Astrocyte (in vitro differentiated cells and primary cell): ENCODE measurements at regions not wholly inside any gene's neighbourhood (a gene's known extent, or its start where the extent isn't known, plus 50 kb on each side); places are given as distances from the start of the nearest gene placed in this dataset.
A peak's percentile ranks its signal among the peaks of the same experiment; 100 is the strongest.

Source experiments
- DNase-seq: peaks from one replicate; pipeline ENCODE4 v3.0.0-alpha.2; 2010; ENCODE audit warnings: low read depth
- FAIRE-seq: peaks from 2 replicates; lab custom pipeline; 2011; peaks lifted over from hg19 to GRCh38; lab: Jason Lieb, UNC
- H2AFZ ChIP-seq: 2 replicates; pipeline ENCODE4 v1.6.0; 2012; ENCODE audit warnings: low read depth, low read length, inconsistent platforms
- H3K27ac ChIP-seq: 2 replicates; pipeline ENCODE4 v1.5.1; 2011; ENCODE audit warnings: low read depth, low read length, inconsistent platforms
- H3K27me3 ChIP-seq: 2 replicates; pipeline ENCODE4 v1.6.0; 2011; ENCODE audit warnings: low read length, inconsistent platforms; ENCODE audit not compliant: insufficient read depth
- H3K36me3 ChIP-seq: 2 replicates; pipeline ENCODE4 v1.5.1; 2011; ENCODE audit warnings: low read length, inconsistent platforms; ENCODE audit not compliant: insufficient read depth
- H3K4me1 ChIP-seq: 2 replicates; pipeline ENCODE4 v1.5.1; 2011; ENCODE audit warnings: low read length, inconsistent platforms; ENCODE audit not compliant: insufficient read depth
- H3K4me2 ChIP-seq: 2 replicates; pipeline ENCODE4 v1.6.0; 2012; ENCODE audit warnings: low read length, inconsistent platforms
- H3K4me3 ChIP-seq: 2 replicates; pipeline ENCODE4 v1.5.1; 2011; ENCODE audit warnings: low read depth, mild to moderate bottlenecking, low read length, inconsistent platforms; ENCODE audit not compliant: insufficient read depth
- H3K79me2 ChIP-seq: 2 replicates; pipeline ENCODE4 v1.6.0; 2012; ENCODE audit warnings: mild to moderate bottlenecking, low read length, inconsistent platforms; ENCODE audit not compliant: insufficient read depth
- H3K9ac ChIP-seq: 2 replicates; pipeline ENCODE4 v1.6.0; 2012; ENCODE audit warnings: mild to moderate bottlenecking, low read length, inconsistent platforms
- H3K9me3 ChIP-seq: 2 replicates; pipeline ENCODE4 v1.5.1; 2012; ENCODE audit warnings: low read depth, mild to moderate bottlenecking, low read length, inconsistent platforms; ENCODE audit not compliant: insufficient read depth
- H4K20me1 ChIP-seq: 2 replicates; pipeline ENCODE4 v1.6.0; 2012; ENCODE audit warnings: low read length, inconsistent platforms; ENCODE audit not compliant: insufficient read depth
- H3K27ac Mint-ChIP-seq: one replicate; pipeline ENCODE4 v1.8.0; 2021; ENCODE audit warnings: mild to moderate bottlenecking, mixed read lengths; ENCODE audit not compliant: unreplicated experiment
- H3K27me3 Mint-ChIP-seq: one replicate; pipeline ENCODE4 v1.8.0; 2021; ENCODE audit warnings: low read depth, mixed read lengths; ENCODE audit not compliant: unreplicated experiment
- H3K36me3 Mint-ChIP-seq: one replicate; pipeline ENCODE4 v1.8.0; 2021; ENCODE audit warnings: low read depth, mixed read lengths; ENCODE audit not compliant: unreplicated experiment
- H3K4me1 Mint-ChIP-seq: one replicate; pipeline ENCODE4 v1.8.0; 2021; ENCODE audit warnings: low read depth, mixed read lengths; ENCODE audit not compliant: unreplicated experiment
- H3K4me3 Mint-ChIP-seq: one replicate; pipeline ENCODE4 v1.8.0; 2021; ENCODE audit warnings: mild to moderate bottlenecking, moderate library complexity, mixed read lengths; ENCODE audit not compliant: unreplicated experiment
- H3K9me3 Mint-ChIP-seq: one replicate; pipeline ENCODE4 v1.8.0; 2021; ENCODE audit warnings: mild to moderate bottlenecking, mixed read lengths; ENCODE audit not compliant: unreplicated experiment
- CTCF ChIP-seq: IDR thresholded peaks from 2 replicates; pipeline ENCODE4 v1.5.1; 2011; ENCODE audit warnings: low read depth, mild to moderate bottlenecking, inconsistent platforms, low read length, moderate library complexity; ENCODE audit not compliant: insufficient read depth
- EZH2 ChIP-seq: IDR thresholded peaks from 2 replicates; pipeline ENCODE4 v1.6.1; 2012; ENCODE audit warnings: mild to moderate bottlenecking, low read length, inconsistent platforms; ENCODE audit not compliant: insufficient read depth

- no peaks in the 10 kb centered on the region for H3K9me3 ChIP-seq
- Mint-ChIP-seq H3K36me3 (no peaks in the 10 kb centered on the region), H3K9me3 (no peaks in the 10 kb centered on the region), H3K27ac (peak overlapping the region; percentile 66), H3K4me3 (no peak overlapping the region), H3K27me3 (peaks cover 1% of the 10 kb centered on the region), H3K4me1 (peaks cover 30% of the 10 kb centered on the region)
- DNase-seq (peak; percentile 21), FAIRE-seq (no peak)
- H3K4me3 ChIP-seq = no peak overlapping the region
- H4K20me1 ChIP-seq = no peaks in the 10 kb centered on the region
- H3K27ac ChIP-seq = peak overlapping the region; percentile 36
- peaks cover 7% of the 10 kb centered on the region for H3K27me3 ChIP-seq
- TF ChIP-seq CTCF (no peak), EZH2 (no peak)
- H2AFZ ChIP-seq = no peak overlapping the region
- H3K4me1 ChIP-seq = peaks cover 21% of the 10 kb centered on the region
- peak overlapping the region; percentile 22 for H3K9ac ChIP-seq
- H3K79me2 ChIP-seq = no peaks in the 10 kb centered on the region
- peak overlapping the region; percentile 69 for H3K4me2 ChIP-seq
- no peaks in the 10 kb centered on the region for H3K36me3 ChIP-seq
These were observed 259.9 kb downstream of the BMP7 start for GRCh38 chr20:57006411-57007170.

GRCh38 chr20:57007171-57007540 lies 259.3 kb downstream of the BMP7 start:
- Histone ChIP-seq H4K20me1 (no peaks in the 10 kb centered on the region), H3K4me2 (peak overlapping the region; percentile 69), H3K27me3 (peaks cover 7% of the 10 kb centered on the region), H3K9ac (peak overlapping the region; percentile 22), H3K79me2 (no peaks in the 10 kb centered on the region), H3K4me3 (no peak overlapping the region), H3K36me3 (no peaks in the 10 kb centered on the region), H3K9me3 (no peaks in the 10 kb centered on the region), H3K27ac (peak overlapping the region; percentile 36), H3K4me1 (peaks cover 21% of the 10 kb centered on the region), H2AFZ (no peak overlapping the region)
- no peak for TF ChIP-seq EZH2
- TF ChIP-seq CTCF = no peak
- H3K9me3 Mint-ChIP-seq = no peaks in the 10 kb centered on the region
- peaks cover 28% of the 10 kb centered on the region for H3K4me1 Mint-ChIP-seq
- peak overlapping the region; percentile 66 for H3K27ac Mint-ChIP-seq
- no peaks in the 10 kb centered on the region for H3K36me3 Mint-ChIP-seq
- H3K27me3 Mint-ChIP-seq = peaks cover 1% of the 10 kb centered on the region
- DNase-seq (no peak), FAIRE-seq (no peak)
- H3K4me3 Mint-ChIP-seq = no peak overlapping the region

GRCh38 chr20:57008217-57008616 lies 258.2 kb downstream of the BMP7 start:
- H3K4me3 ChIP-seq = no peak overlapping the region
- DNase-seq = peak; percentile 26
- Mint-ChIP-seq H3K36me3 (no peaks in the 10 kb centered on the region), H3K9me3 (no peaks in the 10 kb centered on the region), H3K4me1 (peaks cover 26% of the 10 kb centered on the region), H3K27ac (peak overlapping the region; percentile 8), H3K4me3 (no peak overlapping the region), H3K27me3 (peaks cover 1% of the 10 kb centered on the region)
- no peak overlapping the region for H2AFZ ChIP-seq
- no peaks in the 10 kb centered on the region for H4K20me1 ChIP-seq
- peak overlapping the region; percentile 52 for H3K4me2 ChIP-seq
- H3K27ac ChIP-seq = peak overlapping the region; percentile 19
- no peak for FAIRE-seq
- H3K36me3 ChIP-seq = no peaks in the 10 kb centered on the region
- H3K4me1 ChIP-seq = peaks cover 14% of the 10 kb centered on the region
- H3K27me3 ChIP-seq = peaks cover 2% of the 10 kb centered on the region
- H3K9me3 ChIP-seq = no peaks in the 10 kb centered on the region
- no peaks in the 10 kb centered on the region for H3K79me2 ChIP-seq
- H3K9ac ChIP-seq = peak overlapping the region; percentile 53
- TF ChIP-seq CTCF (no peak), EZH2 (no peak)
